ENCODE measurements at regions not wholly inside any gene's neighbourhood (a gene's known extent, or its start where the extent isn't known, plus 50 kb on each side); places are given as distances from the start of the nearest gene placed in this dataset.

GRCh38 chr12:125604976-125605375 is 539.7 kb downstream of the AACS start:
- Histone ChIP-seq H3K4me3 (ENCODE audit: low read length in 3 of 3) (no peak overlapping the region), H3K4me1 (ENCODE audit: control insufficient read depth in 3 of 3, insufficient read depth in 3 of 3, low read length in 3 of 3) (no peaks in the 10 kb centered on the region), H3K27ac (ENCODE audit: low read depth, low read length) (no peak overlapping the region), H3K27me3 (ENCODE audit: control insufficient read depth in 3 of 3, insufficient read depth in 3 of 3, low read length in 3 of 3) (no peaks in the 10 kb centered on the region), H3K36me3 (ENCODE audit: control insufficient read depth in 3 of 3, insufficient read depth in 3 of 3, low read length in 3 of 3) (no peaks in the 10 kb centered on the region), H3K9ac (ENCODE audit: low read depth in 1 of 3, low read length in 3 of 3) (no peak overlapping the region), H3K9me3 (ENCODE audit: control insufficient read depth in 3 of 3, low read length in 3 of 3) (peaks cover 0 to 3% (median 0%) of the 10 kb centered on the region in 3 donors)

DNA sequence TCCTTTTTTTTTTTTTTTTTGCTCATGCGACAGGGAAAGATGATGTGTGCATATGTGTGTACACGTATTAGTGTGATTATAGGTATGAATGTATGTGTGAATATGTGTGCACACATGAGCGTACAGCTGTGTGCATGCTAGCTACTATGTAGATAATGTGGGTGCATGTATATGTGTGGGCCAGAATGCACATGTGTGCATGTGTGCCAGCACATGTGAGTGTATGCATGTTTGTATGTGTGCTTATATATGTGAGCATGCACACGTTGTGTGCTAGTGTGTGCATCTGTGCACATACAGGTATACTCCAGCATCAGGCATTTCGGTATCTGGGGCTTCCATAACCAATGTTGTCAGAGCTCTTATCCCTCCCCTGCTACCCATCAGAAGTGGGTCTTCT is 541.1 kb downstream of the AACS start:
- Histone ChIP-seq H3K4me1 (ENCODE audit: control insufficient read depth in 3 of 3, insufficient read depth in 3 of 3, low read length in 3 of 3) (no peaks in the 10 kb centered on the region), H3K9me3 (ENCODE audit: control insufficient read depth in 3 of 3, low read length in 3 of 3) (peaks cover 0 to 3% (median 0%) of the 10 kb centered on the region in 3 donors)

DNA sequence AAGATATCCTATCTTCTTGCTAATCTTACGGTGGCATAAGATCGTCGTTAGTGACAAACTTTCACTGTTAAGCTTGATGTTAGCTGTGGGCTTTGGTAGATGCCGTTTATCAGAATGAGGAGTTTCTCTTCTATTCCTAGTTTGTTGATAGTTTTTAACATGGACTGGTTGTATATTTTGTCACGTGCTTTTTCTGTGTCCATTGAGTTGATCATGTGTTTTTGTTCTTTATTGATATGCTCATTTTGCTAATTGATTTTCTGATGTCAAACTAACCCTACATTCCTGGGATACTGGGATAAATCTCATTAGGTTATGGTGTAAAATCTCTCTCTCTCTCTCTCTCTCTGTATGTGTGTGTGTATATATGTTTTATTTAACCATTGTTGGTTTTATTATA is 545.1 kb downstream of the AACS start:
- no peaks in the 10 kb centered on the region for H3K9me3 ChIP-seq (ENCODE audit: control insufficient read depth in 3 of 3, low read length in 3 of 3)
- H3K27me3 ChIP-seq (ENCODE audit: control insufficient read depth in 3 of 3, insufficient read depth in 3 of 3, low read length in 3 of 3), result no peaks in the 10 kb centered on the region
- H3K27ac ChIP-seq (ENCODE audit: low read depth, low read length), result no peak overlapping the region
- H3K4me1 ChIP-seq (ENCODE audit: control insufficient read depth in 3 of 3, insufficient read depth in 3 of 3, low read length in 3 of 3), result no peaks in the 10 kb centered on the region
- H3K9ac ChIP-seq (ENCODE audit: low read depth in 1 of 3, low read length in 3 of 3), result no peak overlapping the region
- H3K36me3 ChIP-seq (ENCODE audit: control insufficient read depth in 3 of 3, insufficient read depth in 3 of 3, low read length in 3 of 3), result no peaks in the 10 kb centered on the region
- no peak overlapping the region for H3K4me3 ChIP-seq (ENCODE audit: low read length in 3 of 3)

More for the DNA sequence above, 541.1 kb downstream of the AACS start:
- H3K27ac ChIP-seq (ENCODE audit: low read depth, low read length), result no peak overlapping the region
- H3K4me3 ChIP-seq (ENCODE audit: low read length in 3 of 3), result no peak overlapping the region
- H3K36me3 ChIP-seq (ENCODE audit: control insufficient read depth in 3 of 3, insufficient read depth in 3 of 3, low read length in 3 of 3), result no peaks in the 10 kb centered on the region
- no peak overlapping the region for H3K9ac ChIP-seq (ENCODE audit: low read depth in 1 of 3, low read length in 3 of 3)
- H3K27me3 ChIP-seq (ENCODE audit: control insufficient read depth in 3 of 3, insufficient read depth in 3 of 3, low read length in 3 of 3), result no peaks in the 10 kb centered on the region

GRCh38 chr12:125610971-125611370 is 545.7 kb downstream of the AACS start:
- Histone ChIP-seq H3K27me3 (ENCODE audit: control insufficient read depth in 3 of 3, insufficient read depth in 3 of 3, low read length in 3 of 3) (no peaks in the 10 kb centered on the region), H3K9me3 (ENCODE audit: control insufficient read depth in 3 of 3, low read length in 3 of 3) (no peaks in the 10 kb centered on the region), H3K27ac (ENCODE audit: low read depth, low read length) (no peak overlapping the region), H3K36me3 (ENCODE audit: control insufficient read depth in 3 of 3, insufficient read depth in 3 of 3, low read length in 3 of 3) (no peaks in the 10 kb centered on the region), H3K4me3 (ENCODE audit: low read length in 3 of 3) (no peak overlapping the region), H3K9ac (ENCODE audit: low read depth in 1 of 3, low read length in 3 of 3) (no peak overlapping the region), H3K4me1 (ENCODE audit: control insufficient read depth in 3 of 3, insufficient read depth in 3 of 3, low read length in 3 of 3) (no peaks in the 10 kb centered on the region)

GRCh38 chr12:125614058-125614457 is 548.8 kb downstream of the AACS start:
- Histone ChIP-seq H3K4me1 (ENCODE audit: control insufficient read depth in 3 of 3, insufficient read depth in 3 of 3, low read length in 3 of 3) (no peaks in the 10 kb centered on the region), H3K4me3 (ENCODE audit: low read length in 3 of 3) (no peak overlapping the region), H3K27me3 (ENCODE audit: control insufficient read depth in 3 of 3, insufficient read depth in 3 of 3, low read length in 3 of 3) (no peaks in the 10 kb centered on the region), H3K36me3 (ENCODE audit: control insufficient read depth in 3 of 3, insufficient read depth in 3 of 3, low read length in 3 of 3) (no peaks in the 10 kb centered on the region), H3K27ac (ENCODE audit: low read depth, low read length) (no peak overlapping the region), H3K9ac (ENCODE audit: low read depth in 1 of 3, low read length in 3 of 3) (no peak overlapping the region), H3K9me3 (ENCODE audit: control insufficient read depth in 3 of 3, low read length in 3 of 3) (no peaks in the 10 kb centered on the region)

- Histone ChIP-seq H3K4me1 (ENCODE audit: control insufficient read depth in 3 of 3, insufficient read depth in 3 of 3, low read length in 3 of 3) (no peaks in the 10 kb centered on the region), H3K4me3 (ENCODE audit: low read length in 3 of 3) (no peak overlapping the region), H3K9me3 (ENCODE audit: control insufficient read depth in 3 of 3, low read length in 3 of 3) (no peaks in the 10 kb centered on the region), H3K27me3 (ENCODE audit: control insufficient read depth in 3 of 3, insufficient read depth in 3 of 3, low read length in 3 of 3) (no peaks in the 10 kb centered on the region), H3K27ac (ENCODE audit: low read depth, low read length) (no peak overlapping the region), H3K36me3 (ENCODE audit: control insufficient read depth in 3 of 3, insufficient read depth in 3 of 3, low read length in 3 of 3) (no peaks in the 10 kb centered on the region), H3K9ac (ENCODE audit: low read depth in 1 of 3, low read length in 3 of 3) (no peak overlapping the region)
Observed at GRCh38 chr12:125619723-125620122, 554.5 kb downstream of the AACS start.

GRCh38 chr12:125633686-125634085 is 568.5 kb downstream of the AACS start:
- Histone ChIP-seq H3K9ac (ENCODE audit: low read depth in 1 of 3, low read length in 3 of 3) (no peak overlapping the region), H3K27ac (ENCODE audit: low read depth, low read length) (no peak overlapping the region), H3K4me1 (ENCODE audit: control insufficient read depth in 3 of 3, insufficient read depth in 3 of 3, low read length in 3 of 3) (no peaks in the 10 kb centered on the region), H3K9me3 (ENCODE audit: control insufficient read depth in 3 of 3, low read length in 3 of 3) (no peaks in the 10 kb centered on the region), H3K4me3 (ENCODE audit: low read length in 3 of 3) (no peak overlapping the region), H3K27me3 (ENCODE audit: control insufficient read depth in 3 of 3, insufficient read depth in 3 of 3, low read length in 3 of 3) (no peaks in the 10 kb centered on the region), H3K36me3 (ENCODE audit: control insufficient read depth in 3 of 3, insufficient read depth in 3 of 3, low read length in 3 of 3) (no peaks in the 10 kb centered on the region)

GRCh38 chr12:125634813-125635212 is 569.6 kb downstream of the AACS start:
- no peak overlapping the region for H3K9ac ChIP-seq (ENCODE audit: low read depth in 1 of 3, low read length in 3 of 3)
- no peaks in the 10 kb centered on the region for H3K9me3 ChIP-seq (ENCODE audit: control insufficient read depth in 3 of 3, low read length in 3 of 3)
- H3K4me3 ChIP-seq (ENCODE audit: low read length in 3 of 3), result no peak overlapping the region
- no peak overlapping the region for H3K27ac ChIP-seq (ENCODE audit: low read depth, low read length)
- no peaks in the 10 kb centered on the region for H3K36me3 ChIP-seq (ENCODE audit: control insufficient read depth in 3 of 3, insufficient read depth in 3 of 3, low read length in 3 of 3)
- no peaks in the 10 kb centered on the region for H3K4me1 ChIP-seq (ENCODE audit: control insufficient read depth in 3 of 3, insufficient read depth in 3 of 3, low read length in 3 of 3)
- H3K27me3 ChIP-seq (ENCODE audit: control insufficient read depth in 3 of 3, insufficient read depth in 3 of 3, low read length in 3 of 3), result no peaks in the 10 kb centered on the region

GRCh38 chr12:125639826-125640225 is 574.6 kb downstream of the AACS start:
- H3K36me3 ChIP-seq (ENCODE audit: control insufficient read depth in 3 of 3, insufficient read depth in 3 of 3, low read length in 3 of 3), result no peaks in the 10 kb centered on the region
- H3K27me3 ChIP-seq (ENCODE audit: control insufficient read depth in 3 of 3, insufficient read depth in 3 of 3, low read length in 3 of 3), result no peaks in the 10 kb centered on the region
- H3K27ac ChIP-seq (ENCODE audit: low read depth, low read length), result no peak overlapping the region
- H3K9ac ChIP-seq (ENCODE audit: low read depth in 1 of 3, low read length in 3 of 3), result no peak overlapping the region
- no peak overlapping the region for H3K4me3 ChIP-seq (ENCODE audit: low read length in 3 of 3)
- H3K9me3 ChIP-seq (ENCODE audit: control insufficient read depth in 3 of 3, low read length in 3 of 3), result no peaks in the 10 kb centered on the region
- H3K4me1 ChIP-seq (ENCODE audit: control insufficient read depth in 3 of 3, insufficient read depth in 3 of 3, low read length in 3 of 3), result no peaks in the 10 kb centered on the region

DNA sequence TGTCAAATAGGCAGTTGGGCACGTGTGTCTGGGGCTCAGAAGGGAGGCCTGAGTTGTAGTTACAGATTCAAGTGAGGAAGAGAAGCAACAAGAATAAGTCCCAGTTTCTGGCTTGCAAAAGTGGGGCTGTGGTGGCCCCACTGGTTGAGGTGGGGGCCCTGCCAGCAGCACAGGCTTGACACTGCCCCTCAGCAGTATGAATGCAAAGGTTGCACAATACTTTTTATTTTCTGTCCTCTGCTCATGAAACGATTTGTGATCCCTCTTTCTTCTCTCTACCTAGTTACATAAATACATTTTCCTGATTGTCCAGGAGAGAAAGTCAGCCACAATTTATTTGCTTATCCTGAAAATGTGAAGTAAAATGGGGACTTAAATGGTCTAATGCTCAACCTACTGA is 577.8 kb downstream of the AACS start:
- Histone ChIP-seq H3K9ac (ENCODE audit: low read depth in 1 of 3, low read length in 3 of 3) (no peak overlapping the region), H3K9me3 (ENCODE audit: control insufficient read depth in 3 of 3, low read length in 3 of 3) (no peaks in the 10 kb centered on the region), H3K4me3 (ENCODE audit: low read length in 3 of 3) (no peak overlapping the region), H3K27ac (ENCODE audit: low read depth, low read length) (no peak overlapping the region), H3K4me1 (ENCODE audit: control insufficient read depth in 3 of 3, insufficient read depth in 3 of 3, low read length in 3 of 3) (no peaks in the 10 kb centered on the region), H3K27me3 (ENCODE audit: control insufficient read depth in 3 of 3, insufficient read depth in 3 of 3, low read length in 3 of 3) (no peaks in the 10 kb centered on the region), H3K36me3 (ENCODE audit: control insufficient read depth in 3 of 3, insufficient read depth in 3 of 3, low read length in 3 of 3) (no peaks in the 10 kb centered on the region)

DNA sequence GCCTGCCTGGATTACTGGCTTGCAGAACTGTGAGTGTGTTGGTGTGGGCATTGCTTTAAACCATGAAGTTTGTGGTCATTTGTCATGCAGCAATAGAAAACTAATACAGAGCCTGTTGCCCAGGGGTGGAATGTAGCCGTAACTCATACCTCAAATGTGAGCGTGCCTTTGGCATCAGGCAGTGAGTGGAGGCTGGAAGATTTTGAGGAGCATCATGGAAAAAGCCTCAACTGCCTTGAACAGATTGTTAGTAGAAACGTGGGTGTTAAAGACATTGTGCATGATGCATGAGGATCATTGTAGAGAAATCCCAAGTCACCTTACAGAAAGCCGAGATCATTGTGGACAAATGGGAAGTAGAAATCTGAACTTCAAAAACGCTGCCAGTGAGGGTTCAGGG is 580.5 kb downstream of the AACS start:
- Histone ChIP-seq H3K36me3 (ENCODE audit: control insufficient read depth in 3 of 3, insufficient read depth in 3 of 3, low read length in 3 of 3) (no peaks in the 10 kb centered on the region), H3K27me3 (ENCODE audit: control insufficient read depth in 3 of 3, insufficient read depth in 3 of 3, low read length in 3 of 3) (no peaks in the 10 kb centered on the region)

More for the DNA sequence above, 580.5 kb downstream of the AACS start:
- Histone ChIP-seq H3K4me3 (ENCODE audit: low read length in 3 of 3) (no peak overlapping the region), H3K9ac (ENCODE audit: low read depth in 1 of 3, low read length in 3 of 3) (no peak overlapping the region), H3K27ac (ENCODE audit: low read depth, low read length) (no peak overlapping the region), H3K4me1 (ENCODE audit: control insufficient read depth in 3 of 3, insufficient read depth in 3 of 3, low read length in 3 of 3) (no peaks in the 10 kb centered on the region), H3K9me3 (ENCODE audit: control insufficient read depth in 3 of 3, low read length in 3 of 3) (no peaks in the 10 kb centered on the region)

All from skeletal muscle tissue (tissue), 3 donors.